GM10266 (cell line): ENCODE measurements at regions not wholly inside any gene's neighbourhood (a gene's known extent, or its start where the extent isn't known, plus 50 kb on each side); places are given as distances from the start of the nearest gene placed in this dataset.

Source experiments
- DNase-seq: peaks from one replicate; pipeline ENCODE4 v3.0.0; 2012; ENCODE audit errors: extremely low spot score
- TF ChIP-seq, protein P1 (sequence below): IDR thresholded peaks from 2 replicates; pipeline ENCODE4 v1.5.1; 2012; ENCODE audit warnings: mild to moderate bottlenecking, low read depth; ENCODE audit not compliant: control insufficient read depth, insufficient read depth; ENCODE audit errors: missing control alignments

DNA sequence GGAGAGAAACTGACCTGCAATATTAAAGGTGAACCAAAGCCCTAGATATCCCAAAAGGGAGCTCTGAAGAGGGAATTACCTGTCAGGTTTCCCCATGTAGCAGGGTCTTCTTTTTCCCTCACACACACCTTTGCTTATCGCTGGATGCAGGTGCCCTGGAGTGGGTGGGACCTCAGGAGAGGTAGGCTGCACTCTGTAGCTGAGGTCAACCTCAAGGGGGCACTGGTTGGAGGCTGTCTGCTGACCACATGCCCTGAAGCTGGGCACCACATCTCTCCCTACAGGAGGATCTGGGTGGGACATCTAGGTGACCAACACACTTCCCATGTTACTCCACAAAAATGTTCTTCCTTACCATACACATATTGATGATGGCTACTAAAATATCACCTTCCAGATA lies 298.7 kb upstream of the USP25 start:
- no peak for DNase-seq
- TF ChIP-seq, protein P1, sequence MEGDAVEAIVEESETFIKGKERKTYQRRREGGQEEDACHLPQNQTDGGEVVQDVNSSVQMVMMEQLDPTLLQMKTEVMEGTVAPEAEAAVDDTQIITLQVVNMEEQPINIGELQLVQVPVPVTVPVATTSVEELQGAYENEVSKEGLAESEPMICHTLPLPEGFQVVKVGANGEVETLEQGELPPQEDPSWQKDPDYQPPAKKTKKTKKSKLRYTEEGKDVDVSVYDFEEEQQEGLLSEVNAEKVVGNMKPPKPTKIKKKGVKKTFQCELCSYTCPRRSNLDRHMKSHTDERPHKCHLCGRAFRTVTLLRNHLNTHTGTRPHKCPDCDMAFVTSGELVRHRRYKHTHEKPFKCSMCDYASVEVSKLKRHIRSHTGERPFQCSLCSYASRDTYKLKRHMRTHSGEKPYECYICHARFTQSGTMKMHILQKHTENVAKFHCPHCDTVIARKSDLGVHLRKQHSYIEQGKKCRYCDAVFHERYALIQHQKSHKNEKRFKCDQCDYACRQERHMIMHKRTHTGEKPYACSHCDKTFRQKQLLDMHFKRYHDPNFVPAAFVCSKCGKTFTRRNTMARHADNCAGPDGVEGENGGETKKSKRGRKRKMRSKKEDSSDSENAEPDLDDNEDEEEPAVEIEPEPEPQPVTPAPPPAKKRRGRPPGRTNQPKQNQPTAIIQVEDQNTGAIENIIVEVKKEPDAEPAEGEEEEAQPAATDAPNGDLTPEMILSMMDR, result no peak

- TF ChIP-seq, protein P1, result no peak
- DNase-seq, result no peak
These were observed 296.7 kb upstream of the USP25 start for GRCh38 chr21:15433091-15433490.

DNA sequence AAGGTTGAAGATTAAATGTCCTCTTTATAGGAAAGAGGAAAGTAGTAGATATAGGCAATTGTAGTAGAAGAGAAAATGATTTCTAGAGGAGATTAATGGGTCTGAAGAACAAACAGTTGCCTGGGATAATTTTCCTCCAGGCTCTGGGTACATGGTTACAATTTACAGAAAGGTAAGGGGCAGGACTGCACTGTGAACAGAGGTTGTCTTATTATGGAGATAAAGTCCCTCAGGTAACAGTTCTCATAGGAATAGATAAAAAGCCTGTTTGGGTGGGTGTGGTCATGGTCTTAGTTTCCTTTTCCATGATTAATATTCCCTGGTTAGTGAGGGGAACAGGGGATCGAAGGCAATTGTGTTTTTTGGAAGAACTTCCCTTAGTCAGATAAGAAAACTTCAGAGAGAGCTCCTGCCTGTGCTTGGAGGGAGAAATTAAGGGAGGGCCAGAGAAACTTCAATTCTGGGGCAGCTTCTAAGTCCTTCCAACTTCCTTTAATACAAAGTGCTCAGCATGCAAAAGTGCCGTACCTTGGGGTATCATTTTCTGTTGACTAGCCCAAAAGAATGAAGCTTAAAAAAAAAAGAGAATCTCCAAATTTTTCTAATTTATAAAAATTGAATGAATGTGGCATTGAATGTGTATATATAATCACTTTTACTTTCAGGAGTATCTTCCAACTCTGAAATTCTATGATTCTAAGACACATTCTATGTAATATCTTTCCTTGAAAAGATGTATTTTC lies 295.4 kb upstream of the USP25 start:
- TF ChIP-seq, protein P1, result no peak
- DNase-seq, result no peak

DNA sequence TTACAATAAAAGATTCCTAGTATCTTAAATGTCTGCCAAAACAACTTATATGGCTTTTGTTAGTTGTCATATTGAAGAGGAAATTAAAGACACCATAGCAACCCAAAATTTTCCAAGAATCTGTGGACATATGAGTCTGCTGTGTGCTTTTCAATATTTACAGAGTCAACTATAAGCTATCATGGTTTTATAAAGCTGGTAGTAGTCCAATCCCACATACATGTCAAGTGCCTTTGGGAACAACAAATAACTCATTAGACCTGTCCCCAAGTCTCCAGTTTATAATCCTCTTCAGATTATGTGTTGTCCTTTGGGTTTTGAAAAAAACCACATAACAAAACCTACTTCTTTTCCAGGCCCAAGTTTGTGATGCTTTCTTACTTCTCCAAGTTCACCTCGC lies 293.8 kb upstream of the USP25 start:
- no peak for DNase-seq
- TF ChIP-seq, protein P1, result no peak

DNA sequence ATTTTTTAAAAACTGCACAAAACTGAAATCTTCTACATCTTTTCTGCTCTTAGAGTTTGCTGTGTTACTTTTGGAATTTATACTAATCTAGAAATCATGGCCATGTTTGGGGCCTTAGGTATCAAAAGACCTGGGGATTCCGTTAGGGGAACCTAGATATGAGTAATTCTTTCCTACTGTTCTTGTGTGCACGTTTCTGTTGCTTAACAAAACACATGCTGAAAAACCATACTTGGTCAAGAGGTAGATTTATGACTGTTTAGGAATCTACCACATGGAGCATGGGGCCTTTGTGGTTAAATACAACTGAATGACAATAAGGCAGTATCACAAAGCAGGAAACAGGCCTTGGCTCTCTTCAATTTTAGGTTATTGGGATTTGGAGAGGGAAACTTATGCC lies 291.9 kb upstream of the USP25 start:
- peak; percentile 24 for DNase-seq

DNA sequence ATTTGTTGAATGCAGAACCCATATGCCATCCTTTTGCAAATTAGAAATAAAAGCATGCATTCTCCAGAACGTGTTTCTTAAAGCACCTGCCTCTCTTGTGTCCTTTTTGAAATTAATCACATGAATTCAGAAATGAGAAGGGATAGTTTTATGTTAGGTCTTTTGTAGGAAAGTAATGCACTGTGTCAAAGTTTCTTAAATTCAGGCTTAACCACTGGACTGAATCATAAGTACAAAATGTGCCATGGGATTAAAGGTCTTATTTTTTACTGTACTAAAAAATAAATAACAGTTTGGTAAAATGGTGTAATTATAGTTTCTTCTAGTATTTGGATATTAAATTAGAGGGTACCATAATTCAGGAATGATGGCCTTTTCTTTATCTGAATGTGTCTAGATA lies 290.1 kb upstream of the USP25 start:
- TF ChIP-seq, protein P1, result no peak
- no peak for DNase-seq

More for the DNA sequence above, 291.9 kb upstream of the USP25 start:
- TF ChIP-seq, protein P1, result no peak

DNA sequence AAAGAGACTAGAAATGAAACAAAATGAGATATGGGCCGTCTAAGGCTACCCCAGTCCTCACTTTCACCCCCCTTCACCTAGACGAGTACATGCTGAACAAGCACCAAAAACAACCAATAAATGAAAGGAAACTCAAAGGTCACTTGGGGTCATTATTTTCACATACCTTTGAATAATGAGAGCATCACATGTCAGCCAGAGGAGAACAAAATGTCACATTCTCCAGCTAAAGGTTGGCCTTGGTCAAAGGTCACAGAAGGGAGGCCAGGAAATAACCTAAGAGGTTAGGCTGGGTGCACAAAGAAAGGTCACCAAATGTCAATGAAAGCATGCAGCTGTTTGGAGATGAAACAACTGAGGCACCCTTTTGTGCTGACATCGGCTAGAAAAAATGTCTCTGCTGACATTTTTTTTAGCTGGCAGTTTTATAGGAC lies 288.7 kb upstream of the USP25 start:
- TF ChIP-seq, protein P1, result no peak
- DNase-seq, result no peak
